ENCODE measurements at regions not wholly inside any gene's neighbourhood (a gene's known extent, or its start where the extent isn't known, plus 50 kb on each side); places are given as distances from the start of the nearest gene placed in this dataset.

DNA sequence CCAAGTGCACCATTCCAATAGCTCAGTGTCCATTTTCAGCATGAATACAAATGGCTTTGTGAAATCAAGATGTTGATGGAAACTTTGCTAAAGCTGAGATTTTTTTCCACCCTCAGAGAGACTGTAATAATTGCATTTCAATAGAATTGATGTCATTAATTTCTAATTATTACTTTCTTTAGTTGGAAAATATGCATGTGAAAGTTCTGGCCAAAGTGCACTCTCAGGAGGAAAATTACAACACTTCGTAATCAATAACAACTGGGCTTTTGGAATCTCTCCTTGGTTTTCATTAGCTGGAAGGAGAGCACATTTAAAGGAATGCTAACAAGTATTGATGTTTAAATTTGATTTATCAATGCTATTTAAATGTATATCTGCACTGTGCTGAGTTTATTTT is 529.5 kb upstream of the CDH8 start:
- TF ChIP-seq EZH2 (IDR thresholded peaks at IDR 0.05): no peak
- TF ChIP-seq POLR2AphosphoS5 (IDR thresholded peaks at IDR 0.05; ENCODE audit: borderline replicate concordance, low read depth, low read length): no peak

Measured in SK-N-MC (cell line).